Esophagus squamous epithelium (tissue), 4 donors: ENCODE measurements at regions not wholly inside any gene's neighbourhood (a gene's known extent, or its start where the extent isn't known, plus 50 kb on each side); places are given as distances from the start of the nearest gene placed in this dataset.

Experiments
- POLR2A ChIP-seq, 4 donors: fragments of 450-650 bp; IDR thresholded peaks; one replicate each; pipeline ENCODE4 v1.6.1; 2017; ENCODE audit warnings: antibody characterized with exemption in 4 of 4, mild to moderate bottlenecking in 4 of 4, moderate library complexity in 3 of 4
- TF ChIP-seq, protein P1 (sequence below), 6 experiments: fragments of 450-650 bp in 4 of 6; fragments of 200-600 bp in 2 of 6; sonication (generic) in 2 of 6; IDR thresholded peaks; one replicate each; pipeline ENCODE4 v1.5.1; 2016 to 2019; ENCODE audit warnings: antibody characterized with exemption in 6 of 6, mild to moderate bottlenecking in 4 of 6, moderate library complexity in 4 of 6

GRCh38 chr4:144465546-144465945 is 180.4 kb upstream of the HHIP start:
- no peak for TF ChIP-seq POLR2A (IDR thresholded peaks at IDR 0.05)
- TF ChIP-seq, protein P1, sequence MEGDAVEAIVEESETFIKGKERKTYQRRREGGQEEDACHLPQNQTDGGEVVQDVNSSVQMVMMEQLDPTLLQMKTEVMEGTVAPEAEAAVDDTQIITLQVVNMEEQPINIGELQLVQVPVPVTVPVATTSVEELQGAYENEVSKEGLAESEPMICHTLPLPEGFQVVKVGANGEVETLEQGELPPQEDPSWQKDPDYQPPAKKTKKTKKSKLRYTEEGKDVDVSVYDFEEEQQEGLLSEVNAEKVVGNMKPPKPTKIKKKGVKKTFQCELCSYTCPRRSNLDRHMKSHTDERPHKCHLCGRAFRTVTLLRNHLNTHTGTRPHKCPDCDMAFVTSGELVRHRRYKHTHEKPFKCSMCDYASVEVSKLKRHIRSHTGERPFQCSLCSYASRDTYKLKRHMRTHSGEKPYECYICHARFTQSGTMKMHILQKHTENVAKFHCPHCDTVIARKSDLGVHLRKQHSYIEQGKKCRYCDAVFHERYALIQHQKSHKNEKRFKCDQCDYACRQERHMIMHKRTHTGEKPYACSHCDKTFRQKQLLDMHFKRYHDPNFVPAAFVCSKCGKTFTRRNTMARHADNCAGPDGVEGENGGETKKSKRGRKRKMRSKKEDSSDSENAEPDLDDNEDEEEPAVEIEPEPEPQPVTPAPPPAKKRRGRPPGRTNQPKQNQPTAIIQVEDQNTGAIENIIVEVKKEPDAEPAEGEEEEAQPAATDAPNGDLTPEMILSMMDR (IDR thresholded peaks at IDR 0.05): no peak
